ENCODE measurements at regions not wholly inside any gene's neighbourhood (a gene's known extent, or its start where the extent isn't known, plus 50 kb on each side); places are given as distances from the start of the nearest gene placed in this dataset.

DNA sequence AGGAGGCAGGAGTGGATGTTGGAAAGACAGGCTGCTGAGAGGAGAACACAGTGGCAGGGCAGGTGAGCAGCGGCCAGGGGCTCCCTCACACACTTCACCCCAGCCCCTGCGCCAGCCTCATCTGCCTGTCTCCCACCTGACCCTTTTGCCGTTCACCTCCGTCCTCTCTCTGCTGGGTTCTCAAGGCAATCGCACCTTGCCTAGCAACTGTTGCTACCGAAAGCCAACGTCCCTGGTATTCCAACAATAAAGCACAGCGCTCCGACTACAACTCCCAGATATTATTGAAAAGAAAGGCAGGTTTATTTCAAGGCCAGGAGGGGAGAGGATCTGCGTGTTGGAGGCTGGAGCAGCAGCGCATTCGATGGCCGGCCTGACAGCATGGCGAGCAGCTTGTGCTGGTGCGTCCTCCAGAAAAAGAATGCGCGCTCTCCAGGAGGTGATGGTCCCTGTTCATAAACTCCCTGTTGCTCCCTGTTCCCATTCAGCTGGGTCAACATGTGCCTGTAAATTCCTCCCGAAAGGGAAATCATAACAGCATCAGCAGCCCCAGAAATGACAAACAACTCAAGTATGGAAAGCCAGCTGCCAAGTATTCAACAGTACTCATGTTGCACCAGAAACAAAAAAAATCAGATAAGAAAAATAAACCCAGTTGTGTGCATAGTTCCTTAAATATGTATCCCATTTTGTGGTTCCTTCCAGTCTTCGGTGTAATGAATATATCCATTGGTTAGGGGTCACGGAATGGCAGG is 153.0 kb upstream of the DIO3 start:
- no peak overlapping the region for H2AFZ ChIP-seq (ENCODE audit: low read depth, low read length)
- H3K4me2 ChIP-seq (ENCODE audit: insufficient read depth, low read length): no peak overlapping the region
- 0 out of 2 replicates have a peak, but pooled peaks cover under 1% of the 10 kb centered on the region for H4K20me1 ChIP-seq (ENCODE audit: insufficient read depth, low read length)
- TF ChIP-seq EZH2 (IDR thresholded peaks at IDR 0.05; ENCODE audit: borderline replicate concordance, low read depth, low read length, severe bottlenecking): no peak
- TF ChIP-seq, protein P1, sequence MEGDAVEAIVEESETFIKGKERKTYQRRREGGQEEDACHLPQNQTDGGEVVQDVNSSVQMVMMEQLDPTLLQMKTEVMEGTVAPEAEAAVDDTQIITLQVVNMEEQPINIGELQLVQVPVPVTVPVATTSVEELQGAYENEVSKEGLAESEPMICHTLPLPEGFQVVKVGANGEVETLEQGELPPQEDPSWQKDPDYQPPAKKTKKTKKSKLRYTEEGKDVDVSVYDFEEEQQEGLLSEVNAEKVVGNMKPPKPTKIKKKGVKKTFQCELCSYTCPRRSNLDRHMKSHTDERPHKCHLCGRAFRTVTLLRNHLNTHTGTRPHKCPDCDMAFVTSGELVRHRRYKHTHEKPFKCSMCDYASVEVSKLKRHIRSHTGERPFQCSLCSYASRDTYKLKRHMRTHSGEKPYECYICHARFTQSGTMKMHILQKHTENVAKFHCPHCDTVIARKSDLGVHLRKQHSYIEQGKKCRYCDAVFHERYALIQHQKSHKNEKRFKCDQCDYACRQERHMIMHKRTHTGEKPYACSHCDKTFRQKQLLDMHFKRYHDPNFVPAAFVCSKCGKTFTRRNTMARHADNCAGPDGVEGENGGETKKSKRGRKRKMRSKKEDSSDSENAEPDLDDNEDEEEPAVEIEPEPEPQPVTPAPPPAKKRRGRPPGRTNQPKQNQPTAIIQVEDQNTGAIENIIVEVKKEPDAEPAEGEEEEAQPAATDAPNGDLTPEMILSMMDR (IDR thresholded peaks at IDR 0.05; ENCODE audit: borderline replicate concordance, extremely low read depth, low read length, poor library complexity, severe bottlenecking): no peak
- no peak for ATAC-seq (ENCODE audit: insufficient read depth, low read depth)
- no peak overlapping the region for H3K27ac ChIP-seq (ENCODE audit: low read length)
- H3K9ac ChIP-seq (ENCODE audit: low read depth, low read length): no peak overlapping the region
- peaks cover 32% of the 10 kb centered on the region for H3K27me3 ChIP-seq (ENCODE audit: insufficient read depth, low read length, poor library complexity)
- H3K79me2 ChIP-seq (ENCODE audit: insufficient read depth, low read length): no peaks in the 10 kb centered on the region
- DNase-seq: no peak
- no peaks in the 10 kb centered on the region for H3K9me3 ChIP-seq (ENCODE audit: insufficient read depth, low read length, severe bottlenecking)
- no peaks in the 10 kb centered on the region for H3K36me3 ChIP-seq (ENCODE audit: insufficient read depth, low read length)
- H3K4me3 ChIP-seq (ENCODE audit: low read depth in 1 of 2, low read length in 2 of 2): no peak overlapping the region
- H3K4me1 ChIP-seq (ENCODE audit: insufficient read depth, low read length): no peaks in the 10 kb centered on the region

DNA sequence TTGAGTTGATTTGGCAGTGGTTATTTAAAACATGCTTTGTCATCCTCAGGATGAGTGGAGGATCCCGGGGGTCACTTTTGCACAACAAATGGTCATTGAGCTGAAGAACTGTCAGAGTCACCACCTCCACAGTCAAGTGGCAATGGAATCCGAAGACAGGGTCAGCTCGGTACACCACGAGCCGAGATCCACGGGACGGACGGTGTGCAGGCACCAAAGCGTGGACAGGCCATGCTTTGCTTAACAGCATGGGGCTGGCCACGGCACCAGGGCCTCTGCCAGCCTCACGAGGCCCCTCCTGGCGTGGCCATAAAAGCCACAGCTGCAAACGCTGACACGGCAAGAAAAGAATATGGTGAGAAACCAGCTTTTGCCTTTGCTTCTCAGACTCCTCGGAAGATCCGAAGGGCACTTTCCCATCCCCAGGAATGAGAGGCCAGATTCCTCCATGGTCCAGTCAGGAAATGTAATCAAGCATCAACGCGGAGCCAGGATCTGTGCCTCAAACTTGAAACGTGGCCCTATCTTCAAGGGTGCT is 152.2 kb upstream of the DIO3 start:
- H3K9ac ChIP-seq (ENCODE audit: low read depth, low read length): no peak overlapping the region
- no peak overlapping the region for H3K4me2 ChIP-seq (ENCODE audit: insufficient read depth, low read length)

DNA sequence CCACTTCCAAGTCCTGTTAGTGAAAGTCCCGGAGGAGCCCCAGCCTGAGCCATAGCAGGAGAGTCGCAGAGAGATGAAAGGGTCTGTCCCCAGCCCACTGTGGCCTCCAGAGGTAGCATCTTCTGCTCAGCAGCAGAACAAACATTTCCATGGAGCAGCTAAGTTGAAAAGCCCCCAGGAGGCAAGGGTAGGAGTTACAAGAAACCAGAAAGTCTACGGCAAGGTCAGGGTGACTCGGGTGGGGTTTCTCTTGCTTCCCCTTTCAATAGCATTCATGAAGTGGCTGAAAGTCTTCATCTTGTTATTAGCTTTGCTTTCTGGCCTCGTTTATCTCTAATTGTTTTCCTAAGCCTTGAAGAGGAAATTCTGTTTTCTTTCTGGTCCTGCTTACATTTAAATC is 151.2 kb upstream of the DIO3 start:
- no peaks in the 10 kb centered on the region for H3K36me3 ChIP-seq (ENCODE audit: insufficient read depth, low read length)
- peaks cover 44% of the 10 kb centered on the region for H3K27me3 ChIP-seq (ENCODE audit: insufficient read depth, low read length, poor library complexity)
- no peak overlapping the region for H3K27ac ChIP-seq (ENCODE audit: low read length)
- no peaks in the 10 kb centered on the region for H3K9me3 ChIP-seq (ENCODE audit: insufficient read depth, low read length, severe bottlenecking)
- no peak for ATAC-seq (ENCODE audit: insufficient read depth, low read depth)
- H3K79me2 ChIP-seq (ENCODE audit: insufficient read depth, low read length): no peaks in the 10 kb centered on the region
- no peak for DNase-seq
- no peak overlapping the region for H3K4me2 ChIP-seq (ENCODE audit: insufficient read depth, low read length)
- H3K4me1 ChIP-seq (ENCODE audit: insufficient read depth, low read length): no peaks in the 10 kb centered on the region
- no peak overlapping the region for H2AFZ ChIP-seq (ENCODE audit: low read depth, low read length)
- TF ChIP-seq EZH2 (IDR thresholded peaks at IDR 0.05; ENCODE audit: borderline replicate concordance, low read depth, low read length, severe bottlenecking): no peak
- TF ChIP-seq, protein P1 (IDR thresholded peaks at IDR 0.05; ENCODE audit: borderline replicate concordance, extremely low read depth, low read length, poor library complexity, severe bottlenecking): no peak
- H3K4me3 ChIP-seq (ENCODE audit: low read depth in 1 of 2, low read length in 2 of 2): no peak overlapping the region
- H3K9ac ChIP-seq (ENCODE audit: low read depth, low read length): no peak overlapping the region
- H4K20me1 ChIP-seq (ENCODE audit: insufficient read depth, low read length): no peaks in the 10 kb centered on the region

More for the DNA sequence above, 152.2 kb upstream of the DIO3 start:
- Histone ChIP-seq H2AFZ (ENCODE audit: low read depth, low read length) (no peak overlapping the region), H4K20me1 (ENCODE audit: insufficient read depth, low read length) (no peaks in the 10 kb centered on the region), H3K36me3 (ENCODE audit: insufficient read depth, low read length) (no peaks in the 10 kb centered on the region), H3K4me1 (ENCODE audit: insufficient read depth, low read length) (no peaks in the 10 kb centered on the region), H3K79me2 (ENCODE audit: insufficient read depth, low read length) (no peaks in the 10 kb centered on the region), H3K4me3 (ENCODE audit: low read depth in 1 of 2, low read length in 2 of 2) (no peak overlapping the region), H3K27me3 (ENCODE audit: insufficient read depth, low read length, poor library complexity) (peaks cover 35% of the 10 kb centered on the region), H3K9me3 (ENCODE audit: insufficient read depth, low read length, severe bottlenecking) (no peaks in the 10 kb centered on the region), H3K27ac (ENCODE audit: low read length) (no peak overlapping the region)
- TF ChIP-seq, protein P1 (IDR thresholded peaks at IDR 0.05; ENCODE audit: borderline replicate concordance, extremely low read depth, low read length, poor library complexity, severe bottlenecking): no peak
- no peak for TF ChIP-seq EZH2 (IDR thresholded peaks at IDR 0.05; ENCODE audit: borderline replicate concordance, low read depth, low read length, severe bottlenecking)
- ATAC-seq (ENCODE audit: insufficient read depth, low read depth) (no peak), DNase-seq (no peak)
